ENCODE measurements at regions not wholly inside any gene's neighbourhood (a gene's known extent, or its start where the extent isn't known, plus 50 kb on each side); places are given as distances from the start of the nearest gene placed in this dataset.

GRCh38 chr1:203969846-203970245, 103.1 kb upstream of the SOX13 start:
- TF ChIP-seq CTCF (IDR thresholded peaks at IDR 0.05) (no peak), EP300 (IDR thresholded peaks at IDR 0.05) (no peak)

Measured in tibial nerve (tissue), 4 donors.